HPDE6-E6E7 (cell line): ENCODE measurements at regions not wholly inside any gene's neighbourhood (a gene's known extent, or its start where the extent isn't known, plus 50 kb on each side); places are given as distances from the start of the nearest gene placed in this dataset.

Experiments
- DNase-seq: peaks from one replicate; pipeline ENCODE4 v3.0.0; 2011; ENCODE audit warnings: missing footprints; ENCODE audit errors: extremely low spot score

DNA sequence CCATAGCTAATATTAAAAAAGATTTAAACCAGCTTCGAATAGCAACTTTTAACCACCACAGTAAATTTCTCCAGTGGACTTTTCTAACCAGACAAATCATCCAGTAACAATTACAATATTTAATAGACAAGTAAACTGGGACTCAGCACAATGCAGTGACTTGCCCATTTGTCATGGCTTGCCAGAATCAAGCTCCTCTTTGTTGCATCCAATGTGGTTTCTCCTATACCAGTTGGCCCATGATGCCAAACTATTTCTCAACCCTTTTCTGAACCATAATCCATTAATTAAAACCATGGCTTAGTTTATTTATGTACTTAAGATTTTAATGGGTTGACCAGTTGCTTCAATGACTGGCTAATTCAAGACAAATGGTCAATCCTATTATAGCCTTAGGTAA is 64.4 kb downstream of the DIO2 start:
- no peak for DNase-seq

DNA sequence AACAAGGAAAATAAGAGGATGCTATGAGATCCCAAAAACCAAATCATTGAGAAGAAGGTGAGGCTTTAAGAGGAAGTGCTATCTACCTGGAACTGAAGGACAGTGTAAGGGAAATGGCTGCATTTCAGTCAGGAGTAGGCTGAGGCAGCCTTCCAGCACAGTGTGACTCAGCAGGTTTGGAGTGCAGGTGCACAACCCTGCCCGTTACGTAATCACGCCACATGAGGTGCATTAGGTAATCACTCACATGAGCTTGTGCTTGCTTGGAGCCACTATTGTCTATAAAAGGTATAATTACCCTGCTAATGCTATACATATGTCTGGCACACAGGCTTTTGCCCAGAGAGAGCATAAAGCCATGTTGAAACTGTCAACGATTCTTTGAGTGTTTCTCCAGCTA is 74.9 kb downstream of the DIO2 start:
- no peak for DNase-seq

GRCh38 chr14:80135305-80136088 is 75.8 kb downstream of the DIO2 start:
- no peak for DNase-seq

- DNase-seq = no peak
These were observed 77.0 kb downstream of the DIO2 start for GRCh38 chr14:80134321-80134720.

- DNase-seq = no peak
These were observed 77.8 kb downstream of the DIO2 start for GRCh38 chr14:80133457-80133856.

DNA sequence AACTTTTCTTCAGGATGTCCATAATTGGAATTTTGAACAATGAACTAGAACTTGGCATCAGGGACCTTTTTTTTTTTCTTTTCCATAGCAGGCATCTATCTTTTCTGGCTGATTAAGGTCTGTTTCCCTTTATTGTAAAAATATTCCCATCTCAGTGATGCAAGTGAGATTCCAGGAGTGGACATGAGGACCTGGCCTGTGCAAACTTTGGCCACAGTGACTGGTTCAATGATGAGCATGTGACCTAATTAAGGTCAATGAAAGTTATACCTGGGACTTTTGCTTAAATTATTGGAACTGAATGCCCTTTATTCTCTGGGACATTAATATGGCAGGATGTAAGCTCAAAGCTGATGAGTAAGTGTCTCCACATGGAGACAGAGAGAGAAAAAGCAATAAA is 83.8 kb downstream of the DIO2 start:
- no peak for DNase-seq

GRCh38 chr14:80124794-80125193 is 86.5 kb downstream of the DIO2 start:
- DNase-seq = no peak

- DNase-seq = no peak
These were observed 93.4 kb downstream of the DIO2 start for GRCh38 chr14:80117876-80118275.

DNA sequence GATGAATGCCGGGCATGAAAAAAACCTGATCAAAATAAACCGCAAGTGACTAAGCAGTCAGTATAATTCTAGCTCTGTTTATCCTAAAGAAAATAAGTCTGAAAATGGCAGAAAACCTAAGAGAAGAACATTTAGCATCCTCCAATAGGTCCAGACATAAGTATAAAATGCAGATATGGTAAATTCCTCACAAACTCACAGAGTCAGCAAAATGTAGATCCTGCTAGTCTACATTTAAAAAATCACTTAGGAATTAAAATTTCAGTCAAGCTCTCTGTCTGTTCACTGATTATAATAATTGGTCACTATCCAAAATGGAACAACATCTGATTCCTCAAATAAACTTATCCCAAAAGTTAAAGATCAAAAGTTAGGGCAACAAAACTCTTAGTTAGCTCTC is 95.1 kb downstream of the DIO2 start:
- no peak for DNase-seq

DNA sequence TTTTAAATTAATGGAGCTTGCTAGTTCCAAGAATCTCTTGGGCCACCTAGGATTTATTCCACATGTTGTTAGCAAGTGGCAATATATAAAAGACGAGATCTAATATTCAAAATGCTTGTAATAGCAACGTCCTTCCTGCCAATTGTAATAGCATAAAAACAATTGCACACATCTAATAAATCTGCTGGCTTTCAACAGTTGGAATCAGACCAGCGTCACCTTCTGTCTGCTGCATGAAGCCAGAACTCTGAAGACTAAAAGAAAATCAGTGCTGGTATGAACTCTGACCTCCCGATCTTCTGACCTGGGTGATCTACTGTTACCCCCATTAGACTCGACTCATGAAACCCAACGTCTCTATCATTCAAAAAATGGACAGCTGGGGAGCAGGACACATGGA is 100.6 kb downstream of the DIO2 start:
- no peak for DNase-seq

DNA sequence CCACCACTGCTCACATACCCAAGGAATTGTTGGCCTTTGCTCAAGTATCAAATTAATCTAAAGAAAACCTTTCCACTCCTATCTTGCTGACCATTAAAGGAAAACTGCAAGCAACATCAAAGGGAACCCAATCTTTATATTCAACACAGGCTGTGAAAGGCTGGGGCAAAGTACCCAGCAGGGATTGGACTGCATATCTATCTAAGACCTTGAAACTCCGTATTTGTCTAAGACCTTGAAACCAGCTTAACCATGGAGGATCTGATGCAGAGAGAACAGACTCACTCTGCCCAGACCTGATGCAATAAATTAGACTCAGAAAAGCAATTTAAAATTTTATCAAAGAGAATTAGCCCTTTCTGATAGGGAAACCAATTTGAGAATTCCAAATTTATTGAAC is 102.2 kb downstream of the DIO2 start:
- no peak for DNase-seq

DNA sequence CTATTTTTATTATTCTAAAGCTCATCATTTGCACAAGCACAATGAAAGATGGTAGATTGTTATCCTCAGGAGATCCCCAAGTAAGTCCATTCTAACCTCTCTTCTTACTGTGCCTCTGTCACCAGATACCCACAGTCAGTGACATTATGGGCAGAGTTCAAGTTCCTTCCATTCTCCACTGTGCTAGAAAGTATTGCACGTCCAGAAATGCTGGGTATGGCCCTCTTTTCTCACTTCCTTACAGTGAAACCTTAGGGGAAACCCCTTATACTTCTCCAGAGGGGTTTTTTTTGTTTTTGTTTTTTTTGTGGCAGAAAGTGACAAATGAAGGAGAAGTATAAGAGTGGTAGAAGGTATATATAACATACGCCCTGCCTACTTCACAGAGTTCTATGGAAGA is 102.9 kb downstream of the DIO2 start:
- DNase-seq = no peak

DNA sequence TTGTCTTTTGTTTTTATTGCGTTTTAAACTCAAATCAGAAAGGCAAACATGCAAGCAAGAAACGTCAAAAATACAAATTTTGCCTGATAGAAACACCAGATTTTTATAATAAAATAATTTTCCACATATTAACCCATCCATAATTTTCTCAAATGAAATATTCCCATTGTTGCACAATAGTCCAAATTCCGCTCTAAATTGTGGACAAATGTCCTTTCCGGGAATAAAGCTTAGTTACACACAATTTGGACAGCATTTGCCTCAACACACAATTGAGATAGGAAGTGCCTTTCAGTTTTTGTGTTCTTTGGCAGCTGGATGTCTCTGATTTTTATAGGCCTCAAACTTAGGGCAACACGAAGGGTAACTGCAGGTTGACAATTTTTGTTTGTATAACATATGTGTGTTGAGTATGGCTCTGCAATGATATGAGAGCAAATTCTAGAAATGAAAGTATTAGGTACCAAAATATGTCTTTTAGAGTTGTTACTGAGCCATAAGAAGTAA is 105.8 kb downstream of the DIO2 start:
- DNase-seq = no peak

DNA sequence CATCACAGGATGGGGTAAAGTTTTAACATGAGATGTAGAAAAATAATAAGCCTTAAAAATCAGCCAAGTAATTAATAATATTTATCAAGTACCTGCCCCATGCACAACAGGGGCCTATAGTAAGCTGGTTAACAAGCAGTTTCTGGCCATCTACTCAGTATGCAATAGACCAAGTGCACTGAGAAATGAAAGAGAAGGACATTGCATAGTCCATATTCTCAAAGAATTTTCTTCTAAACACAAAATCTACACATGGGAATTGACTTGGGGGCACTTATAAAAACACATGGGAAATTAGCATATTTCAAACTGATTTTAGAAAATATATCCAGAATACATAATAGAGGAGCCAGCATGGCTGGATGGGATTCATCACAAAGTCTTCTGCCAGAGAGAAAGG is 109.5 kb downstream of the DIO2 start:
- DNase-seq = no peak

- no peak for DNase-seq
These were observed 110.6 kb downstream of the DIO2 start for GRCh38 chr14:80100681-80101080.

- no peak for DNase-seq
These were observed 115.7 kb downstream of the DIO2 start for GRCh38 chr14:80095623-80096022.

GRCh38 chr14:80087411-80087810 is 123.9 kb downstream of the DIO2 start:
- DNase-seq = no peak

DNA sequence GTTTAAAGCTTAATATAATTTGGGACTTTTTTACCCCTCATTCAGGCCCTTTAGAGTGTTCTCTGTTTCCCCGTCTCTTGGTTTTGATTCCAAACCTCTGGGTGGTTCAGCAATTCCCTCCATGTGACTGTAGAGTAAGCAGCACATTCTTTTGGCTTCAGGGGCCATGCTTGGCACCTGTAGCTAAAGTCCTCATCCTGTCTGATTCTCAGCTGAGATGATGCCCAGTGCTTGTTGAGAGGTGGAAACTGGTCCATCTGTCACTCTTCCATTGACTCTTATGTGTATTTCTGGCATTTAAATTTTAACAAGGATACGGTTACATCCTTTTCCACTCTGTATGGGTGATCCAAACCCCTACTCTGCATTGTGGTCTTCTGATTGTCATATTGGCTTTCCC is 127.1 kb downstream of the DIO2 start:
- no peak for DNase-seq

- no peak for DNase-seq
These were observed 130.7 kb downstream of the DIO2 start for GRCh38 chr14:80080601-80081000.

- no peak for DNase-seq
These were observed 132.8 kb downstream of the DIO2 start for GRCh38 chr14:80078501-80078900.

- DNase-seq = no peak
These were observed 134.0 kb downstream of the DIO2 start for GRCh38 chr14:80077262-80077661.

GRCh38 chr14:80074900-80075574 is 136.3 kb downstream of the DIO2 start:
- DNase-seq = no peak

DNA sequence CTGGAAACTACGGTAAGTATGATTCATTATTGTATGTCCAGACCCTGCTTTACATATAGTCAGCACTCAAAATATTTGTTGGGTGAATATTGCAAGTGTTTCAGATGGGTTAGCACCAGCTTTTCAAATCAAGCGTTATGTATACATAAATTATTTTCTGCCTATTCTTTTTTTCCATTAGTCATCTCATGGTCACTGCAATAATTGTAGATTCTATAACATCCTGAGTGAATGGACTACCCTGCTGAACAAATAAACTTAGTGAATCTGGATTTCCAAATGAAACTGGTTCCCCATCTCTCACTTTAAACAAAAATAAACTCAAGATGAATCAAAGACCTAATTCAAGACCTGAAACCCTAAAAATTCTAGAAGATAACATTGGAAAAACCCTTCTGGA is 152.3 kb downstream of the DIO2 start:
- DNase-seq = no peak

DNA sequence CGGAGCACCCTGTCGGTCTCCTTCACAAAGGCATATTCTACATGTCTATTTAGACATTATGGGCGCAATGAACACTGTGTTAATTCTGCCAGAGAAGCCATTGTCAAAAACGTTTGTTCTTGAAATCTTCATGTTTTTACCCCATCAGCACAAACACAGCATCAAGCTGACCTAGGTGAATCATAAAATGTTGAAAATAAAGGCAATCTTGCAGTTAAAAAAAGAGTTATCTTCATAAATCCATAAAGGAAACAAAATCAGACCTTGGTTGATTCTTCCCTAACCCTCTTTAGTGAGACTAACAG is 154.9 kb downstream of the DIO2 start:
- DNase-seq = no peak
